Suprapubic skin (tissue), 4 donors: ENCODE measurements at regions not wholly inside any gene's neighbourhood (a gene's known extent, or its start where the extent isn't known, plus 50 kb on each side); places are given as distances from the start of the nearest gene placed in this dataset.
"Not testable (repeated sequence)": the region's sequence is repeated elsewhere in the genome, so short reads cannot be mapped to it uniquely, and the experiment has no call there.

Experiments
- DNase-seq, 2 donors: peaks; one replicate each; pipeline ENCODE4 v3.0.0-alpha.2; 2019; ENCODE audit warnings: low spot score in 2 of 2
- H3K27ac ChIP-seq: fragments of 200-600 bp; sonication (generic); one replicate; pipeline ENCODE4 v1.5.1; 2019
- H3K27me3 ChIP-seq: fragments of 200-600 bp; sonication (generic); one replicate; pipeline ENCODE4 v1.5.1; 2019
- H3K36me3 ChIP-seq: fragments of 200-600 bp; sonication (generic); one replicate; pipeline ENCODE4 v1.5.1; 2019
- H3K4me1 ChIP-seq: fragments of 200-600 bp; sonication (generic); one replicate; pipeline ENCODE4 v1.5.1; 2019
- H3K4me3 ChIP-seq: fragments of 200-600 bp; sonication (generic); one replicate; pipeline ENCODE4 v1.5.1; 2019; ENCODE audit warnings: mild to moderate bottlenecking
- H3K9me3 ChIP-seq: fragments of 200-600 bp; sonication (generic); one replicate; pipeline ENCODE4 v1.5.1; 2019
- EP300 ChIP-seq: sonication (generic); formaldehyde crosslinking; IDR thresholded peaks from one replicate; pipeline ENCODE4 v1.6.1; 2017; ENCODE audit warnings: antibody characterized with exemption
- POLR2A ChIP-seq, 2 donors: fragments of 450-650 bp; IDR thresholded peaks; one replicate each; pipeline ENCODE4 v1.6.1; 2017; ENCODE audit warnings: antibody characterized with exemption in 2 of 2, mild to moderate bottlenecking in 2 of 2, moderate library complexity in 2 of 2
- POLR2AphosphoS5 ChIP-seq, 3 donors: sonication (generic); formaldehyde crosslinking; IDR thresholded peaks; one replicate each; pipeline ENCODE4 v1.6.1; 2017; ENCODE audit warnings: antibody characterized with exemption in 3 of 3
- WGBS: methylation state at CpG from one replicate; pipeline ENCODE4 v1.1.5; 2018; 5-methylcytosine and 5-hydroxymethylcytosine counted together
- TF ChIP-seq, protein P1 (sequence below), 2 donors: fragments of 200-600 bp in 1 of 2; fragments of 450-650 bp in 1 of 2; sonication (generic) in 1 of 2; IDR thresholded peaks; one replicate each; pipeline ENCODE4 v1.5.1; 2016 to 2019; ENCODE audit warnings: antibody characterized with exemption in 2 of 2, mild to moderate bottlenecking in 1 of 2, moderate library complexity in 1 of 2

GRCh38 chr9:129428864-129429577 lies 191.9 kb downstream of the C9orf50 start:
- H3K9me3 ChIP-seq = no peaks in the 10 kb centered on the region
- H3K36me3 ChIP-seq = no peaks in the 10 kb centered on the region
- TF ChIP-seq, protein P1, sequence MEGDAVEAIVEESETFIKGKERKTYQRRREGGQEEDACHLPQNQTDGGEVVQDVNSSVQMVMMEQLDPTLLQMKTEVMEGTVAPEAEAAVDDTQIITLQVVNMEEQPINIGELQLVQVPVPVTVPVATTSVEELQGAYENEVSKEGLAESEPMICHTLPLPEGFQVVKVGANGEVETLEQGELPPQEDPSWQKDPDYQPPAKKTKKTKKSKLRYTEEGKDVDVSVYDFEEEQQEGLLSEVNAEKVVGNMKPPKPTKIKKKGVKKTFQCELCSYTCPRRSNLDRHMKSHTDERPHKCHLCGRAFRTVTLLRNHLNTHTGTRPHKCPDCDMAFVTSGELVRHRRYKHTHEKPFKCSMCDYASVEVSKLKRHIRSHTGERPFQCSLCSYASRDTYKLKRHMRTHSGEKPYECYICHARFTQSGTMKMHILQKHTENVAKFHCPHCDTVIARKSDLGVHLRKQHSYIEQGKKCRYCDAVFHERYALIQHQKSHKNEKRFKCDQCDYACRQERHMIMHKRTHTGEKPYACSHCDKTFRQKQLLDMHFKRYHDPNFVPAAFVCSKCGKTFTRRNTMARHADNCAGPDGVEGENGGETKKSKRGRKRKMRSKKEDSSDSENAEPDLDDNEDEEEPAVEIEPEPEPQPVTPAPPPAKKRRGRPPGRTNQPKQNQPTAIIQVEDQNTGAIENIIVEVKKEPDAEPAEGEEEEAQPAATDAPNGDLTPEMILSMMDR (IDR thresholded peaks at IDR 0.05) = no peak
- TF ChIP-seq POLR2A (IDR thresholded peaks at IDR 0.05) (no peak), POLR2AphosphoS5 (IDR thresholded peaks at IDR 0.05) (no peak), EP300 (no peak)
- 89% methylated on average over 9 of the region's 9 CpGs for WGBS
- H3K27me3 ChIP-seq = no peaks in the 10 kb centered on the region
- no peak for DNase-seq
- no peak overlapping the region for H3K4me3 ChIP-seq
- no peaks in the 10 kb centered on the region for H3K4me1 ChIP-seq
- no peak overlapping the region for H3K27ac ChIP-seq

DNA sequence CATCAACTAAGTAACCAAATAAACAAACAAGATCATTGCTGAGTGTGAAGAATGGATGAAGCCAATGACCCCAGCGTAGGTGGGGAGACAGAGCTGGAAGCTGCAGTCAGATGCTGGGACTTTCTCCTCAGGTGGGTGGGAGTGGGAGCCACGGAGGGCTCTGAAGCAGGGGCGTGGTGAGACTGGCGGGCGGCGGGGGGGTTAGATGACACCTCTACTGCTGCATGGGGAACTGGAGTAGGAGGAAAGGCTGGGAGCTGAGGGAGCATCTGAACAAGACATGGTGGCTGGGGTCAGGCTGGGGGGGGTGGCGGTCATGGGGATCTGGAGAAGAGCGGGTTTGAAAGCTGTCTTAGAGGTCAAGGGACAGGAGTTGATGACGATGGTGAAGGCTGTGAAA lies 193.8 kb downstream of the C9orf50 start:
- H3K36me3 ChIP-seq = no peaks in the 10 kb centered on the region
- DNase-seq = no peak
- TF ChIP-seq POLR2A (IDR thresholded peaks at IDR 0.05) = no peak
- TF ChIP-seq, protein P1 (IDR thresholded peaks at IDR 0.05) = no peak
- no peak for TF ChIP-seq EP300
- TF ChIP-seq POLR2AphosphoS5 (IDR thresholded peaks at IDR 0.05) = no peak
- H3K27me3 ChIP-seq = no peaks in the 10 kb centered on the region
- no peak overlapping the region for H3K27ac ChIP-seq
- H3K9me3 ChIP-seq = no peaks in the 10 kb centered on the region
- peaks cover 9% of the 10 kb centered on the region for H3K4me1 ChIP-seq
- H3K4me3 ChIP-seq = no peak overlapping the region
- WGBS = 86% methylated on average over 9 of the region's 9 CpGs

DNA sequence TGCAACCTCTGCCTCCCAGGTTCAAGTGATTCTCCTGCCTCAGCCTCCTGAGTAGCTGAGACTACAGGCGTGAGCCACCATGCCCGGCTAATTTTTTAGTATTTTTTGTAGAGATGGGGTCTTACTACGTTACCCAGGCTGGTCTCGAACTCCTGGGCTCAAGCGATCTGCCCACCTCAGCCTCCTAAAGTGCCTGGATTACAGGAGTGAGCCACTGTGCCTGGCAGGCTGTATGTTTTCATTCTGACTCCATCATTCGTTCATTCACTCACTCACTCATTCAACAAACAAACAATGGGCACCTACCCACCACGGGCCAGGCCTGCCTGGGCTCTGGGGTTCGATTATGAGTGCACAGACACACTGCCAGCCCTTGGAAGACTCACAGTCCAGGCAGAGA lies 197.1 kb downstream of the C9orf50 start:
- H3K4me1 ChIP-seq, H3K4me3 ChIP-seq, DNase-seq, H3K27me3 ChIP-seq, H3K9me3 ChIP-seq, H3K36me3 ChIP-seq, H3K27ac ChIP-seq: not testable (repeated sequence)
- 93% methylated on average over 8 of the region's 8 CpGs for WGBS

- no peak for DNase-seq
- TF ChIP-seq, protein P1 (IDR thresholded peaks at IDR 0.05) = no peak
- TF ChIP-seq POLR2A (IDR thresholded peaks at IDR 0.05) (no peak), EP300 (no peak), POLR2AphosphoS5 (IDR thresholded peaks at IDR 0.05) (no peak)
- Histone ChIP-seq H3K27me3 (no peaks in the 10 kb centered on the region), H3K4me1 (peaks cover 9% of the 10 kb centered on the region), H3K36me3 (no peaks in the 10 kb centered on the region), H3K4me3 (no peak overlapping the region), H3K9me3 (no peaks in the 10 kb centered on the region), H3K27ac (no peak overlapping the region)
- 82% methylated on average over 6 of the region's 6 CpGs for WGBS
Measured at GRCh38 chr9:129423216-129423615, 197.7 kb downstream of the C9orf50 start.

DNA sequence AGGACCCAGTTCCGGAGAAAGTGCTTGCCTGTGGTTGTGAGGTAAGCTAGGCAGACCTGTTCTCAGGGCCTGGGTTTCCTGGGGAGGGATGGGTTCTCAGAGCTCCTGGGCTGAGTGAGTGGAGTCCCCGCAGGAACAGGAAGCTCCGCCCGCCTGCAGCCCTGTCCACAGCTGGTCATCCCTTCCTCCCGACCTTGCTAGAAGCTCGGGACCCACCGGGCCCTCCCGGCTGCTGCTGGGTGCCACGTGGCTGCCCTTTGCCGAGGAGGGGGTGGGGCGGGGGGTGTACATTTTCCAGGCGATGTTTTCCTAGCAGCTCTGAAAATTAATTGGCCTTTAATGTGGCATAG lies 198.1 kb downstream of the C9orf50 start:
- no peaks in the 10 kb centered on the region for H3K27me3 ChIP-seq
- H3K4me1 ChIP-seq = peaks cover 9% of the 10 kb centered on the region
- H3K36me3 ChIP-seq = no peaks in the 10 kb centered on the region
- H3K27ac ChIP-seq = no peak overlapping the region
- 42% methylated on average over 12 of the region's 12 CpGs for WGBS
- DNase-seq = no peak
- H3K4me3 ChIP-seq = no peak overlapping the region
- no peaks in the 10 kb centered on the region for H3K9me3 ChIP-seq
- TF ChIP-seq POLR2AphosphoS5 (IDR thresholded peaks at IDR 0.05) (no peak), POLR2A (IDR thresholded peaks at IDR 0.05) (no peak), EP300 (no peak)
- TF ChIP-seq, protein P1 (IDR thresholded peaks at IDR 0.05) = no peak
